GM12878 (cell line): ENCODE measurements at regions not wholly inside any gene's neighbourhood (a gene's known extent, or its start where the extent isn't known, plus 50 kb on each side); places are given as distances from the start of the nearest gene placed in this dataset.

Source experiments
- ATAC-seq: fragments of 200-7000 bp; cut with Tn5 transposase; 3 replicates; pipeline ENCODE4 v1.9.1; 2020; ENCODE audit warnings: mild to moderate bottlenecking, moderate library complexity
- BruUV-seq: library from RNA; stranded (reverse); fragments of 400-500 nt; replicated peaks from 2 replicates; lab custom pipeline; 2021; lab: Mats Ljungman, UMichigan
- CTCF ChIA-PET: fragments of 300-600 bp; sonication (Branson Sonifier 250); formaldehyde crosslinking; extraction: SDS; loops from one replicate; lab custom pipeline; 2021; ENCODE audit warnings: inconsistent platforms; lab: Yijun Ruan, JAX
- POLR2A ChIA-PET: fragments of 350-600 bp; formaldehyde crosslinking; extraction: SDS; loops from one replicate; lab custom pipeline; 2021; ENCODE audit warnings: inconsistent platforms; lab: Charles Lee
- RAD21 ChIA-PET: fragments of 300-600 bp; sonication (Branson Sonifier 250); formaldehyde crosslinking; loops from one replicate; lab custom pipeline; 2023; ENCODE audit warnings: antibody characterized with exemption; ENCODE audit not compliant: unreplicated experiment; lab: Charles Lee
- SMC1A ChIA-PET: fragments of 300-600 bp; sonication (Branson Sonifier 250); formaldehyde crosslinking; loops from one replicate; lab custom pipeline; 2023; ENCODE audit not compliant: unreplicated experiment, uncharacterized antibody; lab: Charles Lee
- DNase-seq: peaks from one replicate; pipeline ENCODE4 v3.0.0-alpha.2; 2011; ENCODE audit warnings: low read depth, low spot score
- FAIRE-seq: peaks from 3 replicates; lab custom pipeline; 2011; peaks lifted over from hg19 to GRCh38; lab: Jason Lieb, UNC
- H2AFZ ChIP-seq: 2 replicates; pipeline ENCODE4 v1.6.0; 2011; ENCODE audit warnings: low read depth, low read length, control low read depth; ENCODE audit not compliant: control insufficient read depth
- H3K27ac ChIP-seq: 2 replicates; pipeline ENCODE4 v1.5.1; 2011; ENCODE audit warnings: control low read depth; ENCODE audit not compliant: control insufficient read depth, insufficient read depth
- H3K27me3 ChIP-seq, 2 experiments: replicated peaks in 1 of 2; 2 replicates each; pipeline versions ENCODE4 v1.6.0 to v1.6.1; 2011; ENCODE audit warnings: low read length in 1 of 2; ENCODE audit not compliant: control insufficient read depth in 2 of 2, insufficient read depth in 2 of 2
- H3K36me3 ChIP-seq, 2 experiments: 2 replicates each; pipeline ENCODE4 v1.5.1; 2011; ENCODE audit warnings: low read length in 1 of 2; ENCODE audit not compliant: control insufficient read depth in 2 of 2, insufficient read depth in 2 of 2
- H3K4me1 ChIP-seq: 2 replicates; pipeline ENCODE4 v1.6.1; 2011; ENCODE audit warnings: mild to moderate bottlenecking, low read length, moderate library complexity, mixed read lengths; ENCODE audit not compliant: control insufficient read depth, insufficient read depth
- H3K4me2 ChIP-seq: 2 replicates; pipeline ENCODE4 v1.6.0; 2011; ENCODE audit warnings: control low read depth; ENCODE audit not compliant: control insufficient read depth, insufficient read depth
- H3K4me3 ChIP-seq: fragments of 200-600 bp; sonication (generic); 2 replicates; pipeline ENCODE4 v1.5.1; 2016
- H3K79me2 ChIP-seq: 2 replicates; pipeline ENCODE4 v1.6.0; 2011; ENCODE audit warnings: low read length; ENCODE audit not compliant: control insufficient read depth, insufficient read depth
- H3K9ac ChIP-seq: 2 replicates; pipeline ENCODE4 v1.8.0; 2011; ENCODE audit warnings: low read length, control low read depth, mixed read lengths; ENCODE audit not compliant: control insufficient read depth, insufficient read depth
- H3K9me3 ChIP-seq: replicated peaks from 3 replicates; pipeline ENCODE4 v1.5.1; 2011; ENCODE audit warnings: mild to moderate bottlenecking, low read length; ENCODE audit not compliant: control insufficient read depth, insufficient read depth
- H4K20me1 ChIP-seq: 2 replicates; pipeline ENCODE4 v1.6.0; 2011; ENCODE audit not compliant: control insufficient read depth, insufficient read depth
- BRCA1 ChIP-seq: IDR thresholded peaks from 2 replicates; pipeline ENCODE4 v1.6.1; 2011; ENCODE audit warnings: low read depth, low read length, improper control_type of control experiment
- CHD2 ChIP-seq: IDR thresholded peaks from 2 replicates; pipeline ENCODE4 v1.6.1; 2011; ENCODE audit warnings: low read depth, low read length, improper control_type of control experiment, borderline replicate concordance
- CREB1 ChIP-seq: IDR thresholded peaks from 2 replicates; pipeline ENCODE4 v1.6.1; 2012; ENCODE audit warnings: low read depth, mild to moderate bottlenecking, inconsistent platforms
- EP300 ChIP-seq, 2 experiments: fragments of 150-350 bp in 1 of 2; IDR thresholded peaks; 2 replicates each; pipeline ENCODE4 v1.6.1; 2011 to 2012; ENCODE audit warnings: low read depth in 2 of 2, low read length in 2 of 2, borderline replicate concordance in 1 of 2, improper control_type of control experiment in 1 of 2, inconsistent platforms in 1 of 2; ENCODE audit not compliant: control insufficient read depth in 1 of 2
- FOXM1 ChIP-seq: IDR thresholded peaks from 2 replicates; pipeline ENCODE4 v1.6.1; 2012; ENCODE audit warnings: low read depth, mild to moderate bottlenecking, inconsistent platforms, low read length, moderate library complexity
- IKZF1 ChIP-seq: fragments of 450-650 bp; conservative IDR thresholded peaks from 2 replicates; pipeline ENCODE4 v1.6.1; 2017; ENCODE audit warnings: antibody characterized with exemption, mild to moderate bottlenecking
- MTA2 ChIP-seq: fragments of 450-650 bp; IDR thresholded peaks from 2 replicates; pipeline ENCODE4 v1.6.1; 2016; ENCODE audit warnings: low read depth, mild to moderate bottlenecking, moderate library complexity
- NBN ChIP-seq: fragments of 450-650 bp; IDR thresholded peaks from 2 replicates; pipeline ENCODE4 v1.6.1; 2016
- NFIC ChIP-seq: IDR thresholded peaks from 2 replicates; pipeline ENCODE4 v1.6.1; 2012; ENCODE audit warnings: low read depth, mild to moderate bottlenecking, inconsistent platforms, low read length, moderate library complexity
- NKRF ChIP-seq: fragments of 450-650 bp; conservative IDR thresholded peaks from 2 replicates; pipeline ENCODE4 v1.6.1; 2017; ENCODE audit warnings: mild to moderate bottlenecking, moderate library complexity
- SIN3A ChIP-seq: IDR thresholded peaks from 2 replicates; pipeline ENCODE4 v1.6.1; 2012; ENCODE audit warnings: low read depth, low read length, improper control_type of control experiment
- SMAD1 ChIP-seq: fragments of 450-650 bp; IDR thresholded peaks from 2 replicates; pipeline ENCODE4 v1.6.1; 2018; ENCODE audit warnings: mild to moderate bottlenecking, low read depth; ENCODE audit not compliant: partially characterized antibody
- SMC3 ChIP-seq: IDR thresholded peaks from 2 replicates; pipeline ENCODE4 v1.6.1; 2011; ENCODE audit warnings: low read length, improper control_type of control experiment, borderline replicate concordance
- SP1 ChIP-seq: IDR thresholded peaks from one replicate; pipeline ENCODE4 v1.6.1; 2011; ENCODE audit warnings: low read depth, low read length
- SREBF2 ChIP-seq: IDR thresholded peaks from 2 replicates; pipeline ENCODE4 v1.6.1; 2012; ENCODE audit warnings: mild to moderate bottlenecking, low read length
- USF1 ChIP-seq: IDR thresholded peaks from 2 replicates; pipeline ENCODE4 v1.6.1; 2011; ENCODE audit warnings: borderline replicate concordance, low read depth, mild to moderate bottlenecking, moderate library complexity, mixed read lengths, low read length; ENCODE audit not compliant: insufficient read depth; ENCODE audit errors: extremely low read length
- ZNF217 ChIP-seq: fragments of 450-650 bp; IDR thresholded peaks from 2 replicates; pipeline ENCODE4 v1.6.1; 2017; ENCODE audit warnings: antibody characterized with exemption, mild to moderate bottlenecking
- WGBS: methylation state at CpG from one replicate; pipeline ENCODE4 v1.1.6; 2016; ENCODE audit warnings: low lambda C conversion rate; ENCODE audit not compliant: insufficient replicate concordance, insufficient coverage; ENCODE audit errors: missing lambda C conversion rate; 5-methylcytosine and 5-hydroxymethylcytosine counted together
- in situ Hi-C: fragments of 300-500 bp; cut with MboI; formaldehyde crosslinking; loops from 9 replicates; pipeline ENCODE4 v1.14.3; 2018; ENCODE audit warnings: mixed read lengths
- intact Hi-C: fragments of 100-400 bp; cut with micrococcal nuclease; formaldehyde crosslinking; loops from one replicate; pipeline ENCODE4 v1.14.2; 2022; ENCODE audit not compliant: unreplicated experiment

GRCh38 chr2:220293966-220294365 lies 666.5 kb downstream of the SLC4A3 start:
- BruUV-seq, result no TSS peak
- DNase-seq, result no peak
- Histone ChIP-seq H3K27me3 (no peaks in the 10 kb centered on the region), H3K4me3 (no peak overlapping the region), H3K9ac (no peak overlapping the region), H3K27ac (no peak overlapping the region), H3K4me1 (no peaks in the 10 kb centered on the region), H3K79me2 (no peaks in the 10 kb centered on the region), H2AFZ (no peak overlapping the region), H4K20me1 (no peaks in the 10 kb centered on the region), H3K36me3 (no peaks in the 10 kb centered on the region), H3K4me2 (no peak overlapping the region), H3K9me3 (no peaks in the 10 kb centered on the region)
- ChIA-PET RAD21 (no interaction called here), CTCF (no interaction called here), SMC1A (no interaction called here), POLR2A (no interaction called here)
- WGBS, result 0% methylated on average over 1 of the region's 1 CpG
- no peak for FAIRE-seq
- intact Hi-C loops (no loop called here), in situ Hi-C loops (no loop called here)
- ATAC-seq, result no peak
- TF ChIP-seq FOXM1 (no peak), NFIC (no peak), NKRF (no peak), SMAD1 (no peak), SP1 (no peak), SMC3 (no peak)

- intact Hi-C loops (no loop called here), in situ Hi-C loops (no loop called here)
- SMC1A ChIA-PET, result no interaction called here
- Histone ChIP-seq H3K9me3 (no peaks in the 10 kb centered on the region), H3K36me3 (no peaks in the 10 kb centered on the region), H3K4me1 (no peaks in the 10 kb centered on the region), H3K27ac (no peak overlapping the region), H3K79me2 (no peaks in the 10 kb centered on the region), H4K20me1 (no peaks in the 10 kb centered on the region), H3K9ac (no peak overlapping the region), H3K4me2 (no peak overlapping the region), H2AFZ (no peak overlapping the region), H3K4me3 (no peak overlapping the region), H3K27me3 (no peaks in the 10 kb centered on the region)
- CTCF ChIA-PET, result no interaction called here
- POLR2A ChIA-PET, result no interaction called here
- BruUV-seq, result no TSS peak
- ATAC-seq, result no peak
- RAD21 ChIA-PET, result no interaction called here
- WGBS, result 0% methylated on average over 2 of the region's 2 CpGs
- no peak for FAIRE-seq
- DNase-seq, result no peak
- TF ChIP-seq CREB1 (no peak), SREBF2 (no peak), USF1 (no peak), MTA2 (no peak), NBN (no peak), SMC3 (no peak), IKZF1 (no peak), ZNF217 (no peak), EP300 (IDR thresholded peaks at IDR 0.05; ENCODE audit: borderline replicate concordance in 1 of 2, control insufficient read depth in 1 of 2, low read depth in 2 of 2, low read length in 2 of 2) (no peak), BRCA1 (no peak), CHD2 (no peak), SIN3A (no peak)
Measured at GRCh38 chr2:220296174-220296573, 668.7 kb downstream of the SLC4A3 start.
